NCI-H1436 (cell line): ENCODE measurements at regions not wholly inside any gene's neighbourhood (a gene's known extent, or its start where the extent isn't known, plus 50 kb on each side); places are given as distances from the start of the nearest gene placed in this dataset.
"Not testable (repeated sequence)": the region's sequence is repeated elsewhere in the genome, so short reads cannot be mapped to it uniquely, and the experiment has no call there.

Source experiments
- DNase-seq: peaks from one replicate; lab custom pipeline; 2025; lab: John Stamatoyannopoulos, UW

- not testable (repeated sequence) for DNase-seq
These were observed 57.3 kb upstream of the HS3ST3A1 start for GRCh38 chr17:13659051-13659450.

DNA sequence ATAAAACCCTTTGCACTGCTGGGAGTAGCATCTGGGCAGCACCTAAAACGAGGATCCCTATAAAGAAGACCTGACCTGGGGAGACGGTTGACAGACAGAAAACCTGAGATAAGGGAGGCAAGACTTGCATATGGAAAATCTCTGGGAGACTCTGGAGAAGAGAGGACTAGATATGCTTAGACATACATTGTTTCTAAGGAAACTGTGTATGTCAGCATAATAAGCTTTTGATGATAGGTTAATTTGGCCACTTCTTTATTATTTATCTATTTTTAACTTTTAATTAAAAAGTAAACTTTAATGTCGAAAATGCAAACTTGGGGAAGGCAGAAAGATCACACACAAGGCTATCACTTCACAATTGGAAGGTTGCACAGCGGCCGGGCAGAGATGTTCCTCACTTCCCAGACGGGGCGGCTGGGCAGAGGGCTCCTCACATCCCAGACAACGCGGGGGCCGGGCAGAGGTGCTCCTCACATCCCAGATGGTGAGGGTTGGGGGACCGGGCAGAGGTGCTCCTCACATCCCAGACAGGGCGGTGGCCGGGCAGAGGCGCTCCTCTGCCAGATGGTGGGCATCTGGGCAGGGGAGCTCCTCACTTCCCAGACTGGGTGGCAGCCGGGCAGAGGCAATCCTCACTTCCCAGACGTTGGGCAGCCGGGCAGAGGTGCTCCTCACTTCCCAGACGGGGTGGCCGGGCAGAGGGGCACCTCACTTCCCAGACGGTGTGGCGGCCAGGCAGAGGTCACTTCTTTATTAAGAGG, 64.3 kb upstream of the HS3ST3A1 start:
- DNase-seq, result no peak

DNA sequence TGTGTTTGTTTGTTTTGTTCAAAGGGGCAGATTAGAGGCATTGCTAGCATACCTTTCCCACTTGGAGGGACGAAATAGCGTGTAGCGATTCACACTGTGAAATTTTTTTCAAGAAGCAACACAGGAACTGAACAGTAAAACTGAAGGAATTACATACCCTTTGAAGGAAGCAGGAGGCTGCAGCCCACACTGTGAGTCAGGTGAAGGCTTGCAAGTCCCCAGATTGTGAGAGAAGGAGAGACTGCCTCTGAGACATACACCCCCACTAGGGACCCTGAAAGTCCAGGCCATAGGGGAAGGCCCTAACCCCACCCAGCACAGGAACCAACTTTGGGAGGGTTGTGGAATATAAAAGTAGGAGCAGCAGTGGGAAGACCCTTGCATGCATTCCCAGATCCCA, 69.6 kb upstream of the HS3ST3A1 start:
- no peak for DNase-seq

GRCh38 chr17:13671771-13672170, 70.0 kb upstream of the HS3ST3A1 start:
- DNase-seq, result no peak

DNA sequence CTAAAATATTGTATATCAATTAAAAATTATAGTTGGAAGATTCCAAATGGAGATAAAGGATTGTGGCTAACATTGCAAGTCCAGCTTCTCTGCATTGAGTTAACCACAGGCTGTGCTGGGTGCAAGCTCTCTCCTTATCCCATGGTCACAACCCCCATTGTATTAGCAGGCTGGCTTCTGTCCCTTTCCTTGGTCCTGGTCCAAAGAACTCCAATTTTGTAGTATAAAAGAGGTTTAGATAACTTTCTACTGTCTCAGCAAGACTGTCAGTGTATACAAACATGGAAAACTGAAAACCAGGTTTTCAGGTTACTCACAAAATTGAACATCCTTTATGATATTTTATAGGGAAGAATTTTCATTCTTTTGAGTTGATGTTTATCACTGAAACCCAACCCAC, 76.6 kb upstream of the HS3ST3A1 start:
- no peak for DNase-seq

DNA sequence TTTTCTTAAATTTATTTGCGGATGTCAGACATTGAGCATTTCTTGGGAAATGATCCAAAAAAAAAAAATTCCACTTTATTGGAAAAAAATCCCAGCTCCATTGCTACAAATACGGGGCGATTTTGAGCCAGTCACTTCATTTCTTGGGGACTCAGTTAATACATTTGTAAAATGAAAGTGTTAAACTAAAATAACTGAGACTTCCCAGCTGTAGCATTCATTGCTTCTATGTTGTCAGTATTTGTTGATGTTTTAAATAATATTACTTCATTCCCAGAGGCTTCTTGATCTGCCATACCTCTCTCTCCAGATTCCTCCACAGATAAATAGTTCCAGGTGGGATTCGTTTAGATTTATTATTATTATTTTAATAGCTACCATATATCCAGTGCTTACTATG, 77.1 kb upstream of the HS3ST3A1 start:
- DNase-seq, result no peak

DNA sequence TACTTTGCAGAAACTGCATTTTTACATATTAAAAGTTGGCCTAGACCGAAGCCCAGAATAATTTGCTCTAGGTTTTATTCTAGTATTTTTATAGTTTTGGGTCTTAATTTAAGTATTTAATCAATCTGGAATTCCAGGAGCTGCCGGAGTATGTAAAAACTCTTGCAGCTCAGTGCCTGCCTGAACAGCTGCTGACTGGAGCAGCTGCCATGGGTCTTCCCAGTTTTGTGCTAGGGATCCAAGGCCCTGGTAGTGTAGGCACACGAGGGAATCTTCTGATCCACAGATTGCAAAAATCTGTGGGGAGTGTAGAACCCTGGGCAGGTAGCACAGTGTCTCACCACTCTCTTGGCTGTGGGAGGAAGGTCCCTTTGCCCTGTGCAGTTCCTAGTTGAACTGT, 87.0 kb upstream of the HS3ST3A1 start:
- DNase-seq, result no peak

- DNase-seq, result no peak
These were observed 89.1 kb upstream of the HS3ST3A1 start for GRCh38 chr17:13690806-13691205.

DNA sequence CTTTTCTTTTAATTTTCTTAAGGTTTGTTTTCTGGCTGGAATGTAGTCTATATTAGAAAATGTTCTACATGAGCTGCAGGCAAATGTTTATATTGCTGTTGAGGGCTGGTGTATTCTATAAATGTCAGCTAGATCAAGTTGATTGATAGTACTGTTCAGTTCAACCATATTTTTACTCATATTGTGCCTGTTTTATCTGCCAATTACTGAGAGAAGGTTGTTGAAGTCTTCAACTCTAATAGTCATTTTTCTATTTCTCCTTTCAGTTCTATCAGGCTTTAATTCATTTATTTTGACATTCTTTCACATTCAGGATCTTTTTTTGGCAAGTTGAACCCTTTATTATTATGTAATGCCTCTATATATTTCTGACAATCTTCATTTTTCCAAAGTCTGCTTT, 93.2 kb upstream of the HS3ST3A1 start:
- DNase-seq, result no peak

DNA sequence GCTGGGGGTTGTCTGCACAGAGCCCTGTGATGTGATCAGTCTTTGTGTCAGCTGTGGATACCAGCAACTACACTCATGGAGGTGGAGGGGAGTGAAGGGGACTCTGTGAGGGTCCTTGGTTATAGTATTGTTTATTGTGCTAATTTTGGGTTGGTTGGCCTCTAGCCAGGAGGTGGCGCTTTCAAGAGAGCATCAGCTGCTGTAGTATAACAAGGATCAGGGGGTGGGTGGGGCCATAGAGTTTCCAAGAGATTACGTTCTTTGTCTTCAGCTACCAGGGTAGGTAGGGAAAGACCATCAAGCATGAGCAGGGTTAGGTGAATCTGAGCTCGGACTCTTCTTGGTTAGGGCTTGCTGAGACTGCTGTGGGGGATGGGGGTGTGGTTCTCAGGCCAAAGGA, 97.1 kb upstream of the HS3ST3A1 start:
- no peak for DNase-seq

DNA sequence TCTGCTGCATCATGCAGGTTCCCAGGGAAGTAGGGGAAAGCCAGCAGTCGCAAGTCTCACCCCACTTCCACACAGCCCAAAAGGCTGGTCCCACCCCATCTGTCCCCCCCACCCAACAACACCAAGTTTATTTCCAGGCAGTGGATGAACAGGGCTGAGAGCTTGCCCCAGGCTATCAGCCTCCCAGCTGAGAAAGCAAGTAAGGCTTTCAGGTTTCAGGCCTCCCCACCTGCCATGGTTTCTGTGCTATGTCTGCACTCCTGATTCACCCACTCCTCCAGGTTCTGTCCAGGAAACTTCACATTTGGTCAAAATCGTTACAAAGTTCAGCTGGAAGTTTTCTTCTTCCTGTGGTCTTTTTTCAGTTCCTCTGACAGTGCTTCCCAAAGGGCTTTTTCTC, 97.5 kb upstream of the HS3ST3A1 start:
- no peak for DNase-seq

GRCh38 chr17:13702266-13702665, 100.5 kb upstream of the HS3ST3A1 start:
- DNase-seq, result no peak

- no peak for DNase-seq
These were observed 102.6 kb upstream of the HS3ST3A1 start for GRCh38 chr17:13704333-13704732.

GRCh38 chr17:13705221-13705620, 103.5 kb upstream of the HS3ST3A1 start:
- DNase-seq, result no peak

DNA sequence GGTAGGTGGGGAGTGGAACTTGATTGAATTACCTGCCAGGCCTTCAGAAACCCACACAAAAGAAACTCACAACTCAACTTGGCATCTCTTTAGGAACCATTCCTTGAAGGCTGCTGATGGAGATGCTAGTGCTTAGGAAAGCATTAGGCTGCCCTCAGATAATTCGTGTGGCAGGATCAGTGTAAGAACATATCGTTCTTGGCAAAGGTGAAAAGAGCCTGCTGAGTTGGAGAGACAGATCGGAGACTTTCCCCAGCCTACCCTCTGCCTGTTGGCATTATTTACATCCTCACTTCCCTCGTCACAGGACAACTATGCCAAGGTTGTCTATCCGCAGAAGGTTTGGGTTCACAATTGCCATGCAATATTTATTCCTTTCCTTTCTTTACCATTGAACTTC, 120.0 kb upstream of the HS3ST3A1 start:
- DNase-seq, result no peak

DNA sequence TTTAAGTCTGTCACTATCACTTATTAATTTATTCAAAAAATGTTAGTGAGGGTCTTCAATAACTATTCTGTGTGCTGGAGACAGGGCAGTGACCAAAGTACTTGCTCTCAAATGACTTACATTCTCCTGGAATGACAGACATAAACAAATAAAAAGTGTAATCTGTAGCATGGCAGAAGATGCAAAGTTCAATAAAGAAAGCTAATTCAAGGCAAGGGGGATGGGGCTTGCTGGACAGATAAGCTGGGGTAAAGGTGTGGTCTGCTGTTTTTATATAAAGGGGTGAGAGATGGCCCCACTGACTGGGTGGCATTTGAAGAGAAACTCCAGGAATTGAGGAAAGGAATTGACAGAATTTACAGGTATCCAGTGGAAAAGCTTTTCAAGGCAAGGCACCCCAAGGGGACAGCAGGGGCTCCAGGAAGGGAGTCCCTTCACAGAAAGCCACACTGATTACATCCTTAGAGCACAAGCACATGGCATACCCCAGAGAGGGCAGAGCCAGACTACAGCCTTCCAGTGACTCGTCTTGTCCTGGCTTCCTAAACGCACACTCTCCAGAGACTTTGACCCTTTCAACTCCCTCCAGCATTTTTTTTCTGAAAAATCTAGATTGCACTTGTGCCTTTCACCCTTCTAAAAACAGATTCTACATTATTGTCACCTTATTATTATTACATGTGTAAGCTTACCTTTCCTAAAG, 123.7 kb upstream of the HS3ST3A1 start:
- no peak for DNase-seq

- DNase-seq, result no peak
These were observed 125.9 kb upstream of the HS3ST3A1 start for GRCh38 chr17:13727441-13728171.

DNA sequence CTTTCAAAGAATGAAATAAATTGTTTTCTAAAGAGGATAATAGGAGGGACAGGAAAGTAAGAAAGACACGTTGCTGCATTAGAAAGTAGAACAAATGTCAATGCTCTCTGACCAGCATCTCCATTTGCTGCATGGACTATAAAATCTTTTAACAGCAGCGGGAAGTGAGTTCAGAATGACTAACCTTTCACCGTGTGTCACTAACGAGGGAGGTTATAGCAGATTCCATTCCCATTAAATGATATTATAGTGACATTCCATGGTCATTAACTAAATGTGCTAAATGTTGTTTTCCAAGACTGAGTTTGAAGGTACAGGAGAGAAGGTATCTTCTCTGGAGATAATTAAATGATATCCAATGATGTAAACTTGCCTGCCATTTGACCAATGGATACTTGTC, 127.1 kb upstream of the HS3ST3A1 start:
- no peak for DNase-seq

- no peak for DNase-seq
These were observed 127.9 kb upstream of the HS3ST3A1 start for GRCh38 chr17:13729466-13730134.

GRCh38 chr17:13734880-13735279, 133.2 kb upstream of the HS3ST3A1 start:
- no peak for DNase-seq

DNA sequence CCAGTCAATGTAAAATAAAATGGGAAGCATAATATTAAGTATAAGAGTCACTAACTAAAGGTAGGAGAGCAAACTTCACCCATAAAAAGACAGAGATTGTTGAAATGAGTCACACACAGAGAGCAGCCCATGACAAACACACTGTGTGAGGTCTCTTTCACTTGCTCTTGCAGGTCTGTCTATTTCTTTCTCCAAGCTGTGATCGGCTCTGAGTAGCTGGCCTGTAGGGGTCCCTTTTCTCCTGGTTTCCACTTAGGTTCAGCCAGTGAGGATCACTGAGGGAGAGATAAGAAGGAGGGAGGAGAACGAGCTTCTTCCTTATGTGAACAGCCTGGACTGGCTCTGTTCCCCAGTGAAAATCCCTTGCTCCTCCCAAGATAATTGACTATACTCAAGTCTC, 133.7 kb upstream of the HS3ST3A1 start:
- no peak for DNase-seq

GRCh38 chr17:13735861-13736260, 134.1 kb upstream of the HS3ST3A1 start:
- no peak for DNase-seq

GRCh38 chr17:13736916-13737315, 135.2 kb upstream of the HS3ST3A1 start:
- no peak for DNase-seq
